ENCODE measurements at regions not wholly inside any gene's neighbourhood (a gene's known extent, or its start where the extent isn't known, plus 50 kb on each side); places are given as distances from the start of the nearest gene placed in this dataset.
"Not testable (repeated sequence)": the region's sequence is repeated elsewhere in the genome, so short reads cannot be mapped to it uniquely, and the experiment has no call there.

GRCh38 chr10:35937546-35937945 lies 295.4 kb upstream of the FZD8 start:
- no peak for DNase-seq (ENCODE audit: low read depth in 3 of 3)

DNA sequence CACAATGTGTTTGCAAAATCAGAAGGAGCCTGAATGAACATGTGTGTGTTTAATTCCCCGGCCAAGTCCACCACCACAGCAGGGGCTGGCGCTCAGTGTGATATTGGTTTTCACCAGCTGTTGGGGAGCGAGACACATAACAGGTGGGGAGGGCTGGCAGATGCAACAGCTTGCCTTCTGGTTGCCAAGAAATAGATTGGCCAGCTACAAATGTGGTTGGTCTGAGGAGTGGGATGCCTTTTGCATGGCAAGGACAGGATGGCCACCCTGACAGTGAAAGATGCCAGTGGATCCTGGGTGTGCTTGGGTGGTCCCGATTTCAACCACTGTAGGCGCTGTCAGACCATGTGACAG lies 292.5 kb upstream of the FZD8 start:
- DNase-seq (ENCODE audit: low read depth in 3 of 3) = no peak

GRCh38 chr10:35933940-35934641 lies 292.0 kb upstream of the FZD8 start:
- DNase-seq (ENCODE audit: low read depth in 3 of 3) = no peak

DNA sequence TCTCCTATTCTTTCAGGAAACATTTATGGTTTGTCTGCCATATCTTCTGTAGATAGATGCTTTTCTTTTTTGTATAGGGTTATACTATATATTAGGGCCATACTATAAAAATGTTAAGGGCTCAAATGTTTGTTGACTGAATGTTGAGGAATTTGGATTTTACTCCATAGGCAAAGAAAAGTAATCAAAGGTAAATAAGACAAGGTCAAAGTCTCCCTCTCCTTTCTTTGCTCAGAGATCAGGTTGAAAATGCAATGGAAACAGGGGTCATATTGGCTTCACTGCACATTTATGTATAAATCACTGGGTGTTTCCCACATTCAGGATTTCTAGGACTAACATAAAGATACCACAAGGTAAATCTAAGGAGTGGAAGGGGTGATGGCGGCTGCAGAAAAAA lies 291.4 kb upstream of the FZD8 start:
- DNase-seq (ENCODE audit: low read depth in 3 of 3) = no peak

- not testable (repeated sequence) for DNase-seq (ENCODE audit: low read depth in 3 of 3)
Observed at GRCh38 chr10:35929962-35930361, 287.9 kb upstream of the FZD8 start.

DNA sequence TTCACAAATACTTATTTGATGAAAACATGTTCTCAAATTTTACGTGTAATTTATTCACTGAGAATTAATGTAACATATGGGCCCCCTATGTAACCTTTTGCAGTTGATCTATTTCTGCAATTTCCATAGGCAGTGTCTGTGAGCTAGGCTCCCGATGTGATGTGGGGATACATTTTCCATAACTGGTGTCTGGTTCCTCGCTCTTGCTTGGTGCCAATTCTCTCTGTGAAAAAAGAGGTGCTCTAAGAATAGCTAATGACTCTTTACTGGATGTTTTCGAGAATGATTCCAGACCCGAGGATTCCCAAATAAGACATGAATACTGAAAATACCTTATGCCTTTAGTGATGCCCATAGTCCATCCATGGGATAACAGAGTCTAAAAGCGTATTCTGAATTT lies 286.7 kb upstream of the FZD8 start:
- DNase-seq (ENCODE audit: low read depth in 3 of 3) = no peak

- DNase-seq (ENCODE audit: low read depth in 3 of 3) = no peak
Observed at GRCh38 chr10:35927990-35928488, 285.9 kb upstream of the FZD8 start.

DNA sequence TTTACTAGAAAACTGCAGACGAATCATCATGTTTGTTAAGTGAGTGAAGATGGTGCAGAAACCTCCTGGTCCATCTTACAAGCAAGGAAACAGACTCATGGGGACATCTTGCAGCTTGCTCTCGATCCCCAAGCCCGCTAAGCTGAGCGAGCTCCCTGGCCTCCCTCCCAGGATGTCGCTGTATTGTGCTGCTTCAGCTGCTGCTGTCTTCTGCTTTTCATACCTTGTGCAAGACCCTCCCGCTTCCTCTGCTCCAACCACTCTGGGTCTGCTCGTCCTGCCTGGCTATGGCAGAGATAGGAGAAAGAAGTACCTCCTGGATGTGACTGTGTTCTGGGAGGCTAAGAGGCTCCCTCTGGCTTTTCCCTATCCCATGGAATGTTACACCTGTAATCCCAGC lies 285.2 kb upstream of the FZD8 start:
- DNase-seq (ENCODE audit: low read depth in 3 of 3) = no peak

DNA sequence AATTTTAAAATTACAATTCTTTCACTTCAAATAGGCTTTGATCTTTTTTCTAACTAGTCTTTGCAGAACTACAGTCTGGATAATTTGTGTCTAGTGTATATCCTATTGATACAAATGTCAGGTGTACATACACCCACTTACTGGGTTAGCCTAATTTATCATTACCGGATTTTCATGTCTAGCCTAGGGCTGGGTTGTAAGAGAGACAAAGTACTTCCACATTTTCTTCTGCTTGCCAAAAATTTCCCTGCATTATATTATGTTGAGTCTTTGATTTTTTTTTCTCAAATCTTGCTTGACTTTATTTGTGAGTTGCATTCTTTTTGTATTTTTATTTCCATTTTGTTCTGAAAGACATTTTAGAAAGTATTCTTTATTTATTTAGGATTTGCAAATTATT lies 284.8 kb upstream of the FZD8 start:
- DNase-seq (ENCODE audit: low read depth in 3 of 3) = no peak

DNA sequence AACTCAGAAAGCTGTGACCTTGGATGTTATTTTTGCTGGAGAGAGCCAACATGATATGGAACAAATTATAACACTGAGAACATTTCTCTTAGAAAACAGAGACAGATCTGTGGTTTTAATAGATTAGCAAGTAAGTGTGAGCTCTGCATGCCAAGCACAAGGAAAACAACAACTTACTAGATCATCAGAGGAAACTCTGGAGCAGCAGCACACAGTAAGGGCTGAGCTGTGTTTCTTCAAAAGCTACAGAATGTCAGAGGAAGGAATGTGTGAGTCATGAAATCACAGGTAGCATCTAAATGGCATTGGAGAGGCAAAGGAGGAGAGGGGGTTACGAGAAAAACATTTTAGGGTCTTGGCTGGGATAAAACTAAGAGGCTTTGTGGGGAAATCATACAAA lies 283.4 kb upstream of the FZD8 start:
- DNase-seq (ENCODE audit: low read depth in 3 of 3) = no peak

DNA sequence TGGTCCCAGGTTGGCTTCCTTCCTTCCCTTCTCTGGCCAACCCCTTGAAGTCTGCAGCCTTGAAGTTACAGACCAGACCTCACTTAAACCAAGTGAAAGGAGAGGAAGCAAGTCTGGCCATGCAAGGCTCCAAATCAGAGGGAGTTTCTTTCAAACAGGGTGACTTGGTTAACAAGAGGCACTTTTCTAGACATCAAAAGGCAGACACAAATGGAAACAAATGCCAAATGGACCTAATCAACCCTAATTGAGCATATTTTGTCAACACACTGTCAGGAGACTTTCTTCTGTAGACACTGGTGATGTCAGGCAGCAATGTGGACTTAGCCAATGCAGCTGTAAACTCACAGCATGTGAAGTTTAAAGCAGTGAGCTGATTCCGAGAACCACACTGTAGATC lies 282.7 kb upstream of the FZD8 start:
- DNase-seq (ENCODE audit: low read depth in 3 of 3) = no peak

DNA sequence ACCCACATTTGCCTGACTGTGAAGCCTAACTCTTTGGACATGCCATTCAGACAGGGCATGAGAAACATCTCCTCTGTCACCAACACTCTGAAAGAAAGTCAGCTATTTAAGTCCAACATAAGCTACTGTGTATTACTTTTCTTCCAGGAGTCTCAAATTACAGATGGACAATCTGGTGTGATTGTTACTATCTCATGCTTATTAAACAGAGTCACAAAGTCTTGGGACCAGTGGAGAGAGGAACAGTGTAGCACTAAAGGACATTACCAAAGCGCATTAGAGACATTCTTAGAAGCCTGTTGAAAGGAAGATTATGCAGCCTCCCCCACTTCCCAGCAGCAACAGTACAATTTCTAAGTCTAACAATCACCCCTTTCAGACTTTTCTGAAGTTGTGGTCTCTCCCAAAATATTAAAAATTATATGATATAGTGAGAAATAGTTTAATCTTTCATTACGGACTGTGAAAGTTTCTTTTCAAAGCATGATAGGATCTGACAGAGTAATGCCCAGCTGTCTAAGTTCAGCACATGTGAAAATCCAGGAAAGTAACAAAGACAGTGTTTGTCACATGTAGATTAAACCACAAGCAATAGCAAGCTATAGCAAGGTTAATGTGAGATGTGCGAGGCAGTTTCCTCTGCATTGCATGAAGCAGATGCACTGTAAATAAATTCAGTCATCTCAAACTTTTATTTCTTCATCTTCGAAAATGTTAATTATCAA lies 280.9 kb upstream of the FZD8 start:
- no peak for DNase-seq (ENCODE audit: low read depth in 3 of 3)

DNA sequence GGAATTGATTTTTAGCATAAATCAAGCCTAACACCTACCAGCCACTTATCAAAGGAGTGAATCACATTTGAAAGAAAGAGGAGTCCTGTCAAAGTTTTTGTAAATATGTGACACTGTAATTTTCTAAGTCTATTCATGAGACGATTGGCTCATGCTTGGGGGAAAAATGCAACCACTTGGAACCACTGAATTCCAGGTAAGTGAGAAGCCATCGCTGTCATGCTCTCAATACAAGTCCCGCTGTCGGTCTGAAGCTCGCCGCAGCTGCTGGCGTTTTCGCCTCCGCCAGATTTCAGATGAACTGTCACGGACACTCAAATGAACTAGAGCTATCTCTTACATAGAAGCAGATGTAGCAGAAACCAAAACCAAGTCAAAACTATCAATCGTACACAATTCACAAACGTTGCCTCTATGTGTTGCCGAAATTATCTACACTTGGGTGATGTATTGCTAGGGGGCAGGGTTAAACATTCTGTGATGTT lies 279.8 kb upstream of the FZD8 start:
- no peak for DNase-seq (ENCODE audit: low read depth in 3 of 3)

- no peak for DNase-seq (ENCODE audit: low read depth in 3 of 3)
Observed at GRCh38 chr10:35916791-35917190, 274.7 kb upstream of the FZD8 start.

DNA sequence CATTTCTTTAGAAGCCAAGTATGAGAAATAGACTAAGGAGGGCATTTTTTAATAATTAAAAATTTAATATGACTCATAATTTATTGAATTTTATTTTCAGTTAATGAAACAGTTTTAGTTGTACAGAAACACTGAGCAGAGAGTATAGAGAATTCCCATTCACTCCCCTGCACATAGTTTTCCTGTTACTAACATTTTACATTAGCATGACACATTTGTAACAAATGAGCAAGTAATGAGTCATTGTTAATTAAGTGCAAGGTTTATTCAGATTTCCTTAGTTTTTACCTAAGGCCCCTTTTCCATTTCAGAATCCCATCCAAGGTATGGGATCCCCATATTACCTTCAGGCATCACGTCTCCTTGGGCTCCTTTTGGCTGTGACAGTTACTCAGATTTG lies 271.5 kb upstream of the FZD8 start:
- DNase-seq (ENCODE audit: low read depth in 3 of 3) = no peak

DNA sequence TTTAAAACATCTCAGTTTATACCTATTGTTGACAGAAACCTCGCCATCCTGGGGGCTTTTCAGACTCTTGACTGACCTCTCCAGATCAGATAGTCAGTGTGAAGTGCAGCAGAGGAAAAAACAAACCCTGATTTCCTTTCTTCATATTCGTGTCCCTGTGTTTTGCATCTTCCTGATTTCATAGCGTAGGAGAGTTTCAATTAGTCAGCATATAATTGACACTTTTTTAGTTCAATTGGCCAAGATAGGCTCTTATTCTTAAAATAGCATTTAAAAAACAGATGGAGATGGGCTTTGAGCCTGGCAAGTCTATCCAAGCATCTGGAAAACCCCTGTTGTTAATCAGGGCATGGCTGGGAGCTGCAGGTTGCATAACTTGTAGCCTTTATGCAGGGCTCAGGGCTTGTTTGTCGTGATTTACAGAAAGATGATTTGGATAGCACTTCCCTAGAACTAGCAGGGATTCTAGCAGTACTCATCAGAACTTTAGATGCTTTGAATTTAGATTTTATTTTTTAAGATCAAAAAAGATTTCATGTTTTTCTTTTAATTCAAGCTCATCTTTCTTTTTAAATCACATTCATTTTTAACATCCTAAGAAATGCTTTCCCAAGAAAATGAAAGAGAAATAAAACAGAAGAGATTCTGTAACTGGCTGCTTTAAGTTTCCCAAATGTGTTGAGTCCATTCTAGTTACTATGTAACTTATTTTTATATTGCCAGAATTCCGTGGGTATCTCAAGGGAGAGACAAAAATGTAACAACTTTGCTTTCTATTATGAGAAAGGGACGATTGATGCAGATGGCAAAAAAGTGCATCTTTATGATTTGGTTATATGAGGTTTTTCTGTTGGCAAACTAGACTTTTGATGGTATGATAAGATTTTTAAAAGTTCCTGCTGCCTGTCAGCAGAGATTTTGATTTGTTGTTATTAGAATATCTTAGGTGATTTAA lies 270.8 kb upstream of the FZD8 start:
- no peak for DNase-seq (ENCODE audit: low read depth in 3 of 3)

- DNase-seq (ENCODE audit: low read depth in 3 of 3) = no peak
Observed at GRCh38 chr10:35911954-35912353, 269.9 kb upstream of the FZD8 start.

DNA sequence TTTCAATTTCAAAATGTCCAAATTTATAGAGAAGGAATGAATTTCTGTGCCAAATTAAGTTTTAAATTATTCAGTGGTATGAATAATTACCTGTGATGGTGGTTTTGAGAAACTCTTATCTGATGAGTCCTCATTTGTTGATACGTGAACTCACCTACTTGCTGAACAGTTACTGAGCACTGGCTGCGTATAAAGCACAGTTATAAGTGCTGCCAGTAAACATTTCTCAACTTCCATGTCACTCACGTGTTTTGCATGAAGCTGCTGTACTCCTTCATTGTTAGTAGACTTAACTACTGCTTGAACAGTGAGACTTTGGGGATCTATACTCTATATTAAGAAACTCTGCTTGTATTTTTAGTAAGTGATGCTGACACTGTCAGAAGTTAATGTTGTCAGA lies 269.1 kb upstream of the FZD8 start:
- DNase-seq (ENCODE audit: low read depth in 3 of 3) = no peak

- no peak for DNase-seq (ENCODE audit: low read depth in 3 of 3)
Observed at GRCh38 chr10:35910234-35910633, 268.1 kb upstream of the FZD8 start.

- no peak for DNase-seq (ENCODE audit: low read depth in 3 of 3)
Observed at GRCh38 chr10:35909121-35909720, 267.1 kb upstream of the FZD8 start.

DNA sequence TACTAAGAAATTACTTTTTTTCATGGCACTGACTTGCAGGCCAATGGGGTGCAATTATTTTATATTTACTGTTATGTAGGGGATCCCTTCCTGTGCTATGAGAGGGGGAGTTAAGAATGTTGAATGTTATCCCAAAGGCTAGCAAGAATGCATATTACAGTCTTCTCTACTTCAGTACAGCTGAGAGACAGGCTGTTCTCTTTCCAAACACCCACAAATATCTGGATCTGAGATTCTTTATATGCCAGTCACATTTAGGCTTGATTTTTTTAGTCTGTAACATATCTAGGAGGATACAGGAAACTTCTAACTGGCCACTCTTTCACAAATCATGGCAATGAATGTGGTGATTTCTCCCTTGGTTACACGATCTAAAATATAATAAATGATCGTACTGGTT lies 266.4 kb upstream of the FZD8 start:
- no peak for DNase-seq (ENCODE audit: low read depth in 3 of 3)

- no peak for DNase-seq (ENCODE audit: low read depth in 3 of 3)
Observed at GRCh38 chr10:35907548-35907947, 265.5 kb upstream of the FZD8 start.

Data from stimulated activated CD4-positive, alpha-beta T cell treated with anti-CD3 and anti-CD28 coated beads, TNF-alpha, amount 100 ng/mL, for 4 hours (primary cell).